Right ventricle myocardium inferior (tissue), 1 donor: ENCODE measurements at regions not wholly inside any gene's neighbourhood (a gene's known extent, or its start where the extent isn't known, plus 50 kb on each side); places are given as distances from the start of the nearest gene placed in this dataset.
A peak's percentile ranks its signal among the peaks of the same experiment; 100 is the strongest.
"Not testable (repeated sequence)": the region's sequence is repeated elsewhere in the genome, so short reads cannot be mapped to it uniquely, and the experiment has no call there.

ENCODE experiments used
- ATAC-seq: fragments of 200-7000 bp; cut with Tn5 transposase; one replicate; pipeline ENCODE4 v1.9.1; 2020; ENCODE audit warnings: mild to moderate bottlenecking, moderate library complexity
- DNase-seq: peaks from one replicate; pipeline ENCODE4 v3.0.0; 2021; ENCODE audit errors: missing footprints
- intact Hi-C: fragments of 100-400 bp; cut with DNase I; formaldehyde crosslinking; loops from one replicate; pipeline ENCODE4 v1.11.0; 2022
- donor health status: DM: no; HTN: yes; CAD: no; lungs with severe emphysema.

GRCh38 chr6:120432840-120433239 is 901.4 kb downstream of the TBC1D32 start:
- not testable (repeated sequence) for ATAC-seq, DNase-seq

GRCh38 chr6:120431841-120432240 is 902.4 kb downstream of the TBC1D32 start:
- ATAC-seq (no peak), DNase-seq (no peak)
- intact Hi-C loops: no loop called here

More at GRCh38 chr6:120432840-120433239, 901.4 kb downstream of the TBC1D32 start:
- intact Hi-C loops: not testable (repeated sequence)

GRCh38 chr6:120411394-120411793 is 922.9 kb downstream of the TBC1D32 start:
- intact Hi-C loops: no loop called here
- ATAC-seq (no peak), DNase-seq (no peak)

- no peak for DNase-seq
- intact Hi-C loops: no loop called here
- ATAC-seq: no peak
These were observed 923.7 kb downstream of the TBC1D32 start for GRCh38 chr6:120410586-120410985.

GRCh38 chr6:120407696-120408095 is 926.6 kb downstream of the TBC1D32 start:
- ATAC-seq (no peak), DNase-seq (no peak)
- intact Hi-C loops: no loop called here

- ATAC-seq: no peak
- DNase-seq: no peak
- intact Hi-C loops: no loop called here
These were observed 928.3 kb downstream of the TBC1D32 start for GRCh38 chr6:120405947-120406346.

- intact Hi-C loops: no loop called here
- DNase-seq (no peak), ATAC-seq (no peak)
These were observed 938.5 kb downstream of the TBC1D32 start for GRCh38 chr6:120395784-120396183.

GRCh38 chr6:120395330-120395729 is 939.0 kb downstream of the TBC1D32 start:
- ATAC-seq (no peak), DNase-seq (no peak)
- intact Hi-C loops: no loop called here

- DNase-seq (no peak), ATAC-seq (no peak)
- intact Hi-C loops: no loop called here
These were observed 941.3 kb downstream of the TBC1D32 start for GRCh38 chr6:120392941-120393340.

GRCh38 chr6:120384671-120385070 is 949.6 kb downstream of the TBC1D32 start:
- intact Hi-C loops: no loop called here
- ATAC-seq: no peak
- DNase-seq: no peak

GRCh38 chr6:120383681-120384080 is 950.6 kb downstream of the TBC1D32 start:
- no peak for DNase-seq
- intact Hi-C loops: no loop called here
- no peak for ATAC-seq

GRCh38 chr6:120378582-120379220 is 955.6 kb downstream of the TBC1D32 start:
- intact Hi-C loops: no loop called here
- no peak for ATAC-seq
- DNase-seq: no peak

- intact Hi-C loops: no loop called here
- ATAC-seq: no peak
These were observed 961.1 kb downstream of the TBC1D32 start for GRCh38 chr6:120373185-120373584.

GRCh38 chr6:120363429-120363828 is 970.9 kb downstream of the TBC1D32 start:
- DNase-seq: no peak
- intact Hi-C loops: no loop called here

More at GRCh38 chr6:120373185-120373584, 961.1 kb downstream of the TBC1D32 start:
- no peak for DNase-seq

GRCh38 chr6:120358535-120358934 is 975.7 kb downstream of the TBC1D32 start:
- intact Hi-C loops, DNase-seq, ATAC-seq: not testable (repeated sequence)

More at GRCh38 chr6:120363429-120363828, 970.9 kb downstream of the TBC1D32 start:
- no peak for ATAC-seq

GRCh38 chr6:120357447-120357846 is 976.8 kb downstream of the TBC1D32 start:
- ATAC-seq (peak; percentile 75), DNase-seq (no peak)
- intact Hi-C loops: no loop called here

- no peak for ATAC-seq
These were observed 978.5 kb downstream of the TBC1D32 start for GRCh38 chr6:120355822-120356221.

GRCh38 chr6:120354452-120355098 is 979.7 kb downstream of the TBC1D32 start:
- DNase-seq (no peak), ATAC-seq (no peak)
- intact Hi-C loops: no loop called here

More at GRCh38 chr6:120355822-120356221, 978.5 kb downstream of the TBC1D32 start:
- intact Hi-C loops: no loop called here
- DNase-seq: no peak

GRCh38 chr6:120352491-120352890 is 981.8 kb downstream of the TBC1D32 start:
- no peak for DNase-seq
- ATAC-seq: no peak
- intact Hi-C loops: no loop called here

- no peak for DNase-seq
- intact Hi-C loops: no loop called here
- ATAC-seq: no peak
These were observed 985.4 kb downstream of the TBC1D32 start for GRCh38 chr6:120348926-120349325.
